Smooth muscle cell (in vitro differentiated cells): ENCODE measurements at regions not wholly inside any gene's neighbourhood (a gene's known extent, or its start where the extent isn't known, plus 50 kb on each side); places are given as distances from the start of the nearest gene placed in this dataset.

Experiments
- DNase-seq: peaks from one replicate; lab custom pipeline; 2025; ENCODE audit not compliant: unreplicated experiment; lab: John Stamatoyannopoulos, UW
- H2AFZ ChIP-seq: fragments of 200-600 bp; sonication (generic); 2 replicates; pipeline ENCODE4 v1.6.0; 2016; ENCODE audit warnings: antibody characterized with exemption, low read depth, mild to moderate bottlenecking
- H3F3A ChIP-seq: fragments of 200-600 bp; sonication (generic); 2 replicates; pipeline ENCODE4 v1.6.0; 2017; ENCODE audit warnings: antibody characterized with exemption, low read depth
- H3K27ac ChIP-seq: fragments of 200-600 bp; sonication (generic); 2 replicates; pipeline ENCODE4 v1.5.1; 2016; ENCODE audit warnings: low read depth, mild to moderate bottlenecking
- H3K27me3 ChIP-seq: fragments of 200-600 bp; sonication (generic); 2 replicates; pipeline ENCODE4 v1.6.1; 2016; ENCODE audit warnings: low read depth, mild to moderate bottlenecking
- H3K36me3 ChIP-seq: fragments of 200-600 bp; sonication (generic); 2 replicates; pipeline ENCODE4 v1.5.1; 2016; ENCODE audit warnings: low read depth
- H3K4me1 ChIP-seq: fragments of 200-600 bp; sonication (generic); 2 replicates; pipeline ENCODE4 v1.5.1; 2016; ENCODE audit warnings: low read depth
- H3K4me2 ChIP-seq: fragments of 200-600 bp; sonication (generic); 2 replicates; pipeline ENCODE4 v1.6.0; 2016; ENCODE audit warnings: mild to moderate bottlenecking
- H3K4me3 ChIP-seq: fragments of 200-600 bp; sonication (generic); 2 replicates; pipeline ENCODE4 v1.5.1; 2016; ENCODE audit warnings: mild to moderate bottlenecking
- H3K79me2 ChIP-seq: fragments of 200-600 bp; sonication (generic); 2 replicates; pipeline ENCODE4 v1.6.0; 2016; ENCODE audit warnings: low read depth, mild to moderate bottlenecking
- H3K9ac ChIP-seq: fragments of 200-600 bp; sonication (generic); 2 replicates; pipeline ENCODE4 v1.6.0; 2016; ENCODE audit warnings: low read depth
- H3K9me3 ChIP-seq: fragments of 200-600 bp; sonication (generic); replicated peaks from 2 replicates; pipeline ENCODE4 v1.5.1; 2016; ENCODE audit warnings: low read depth
- H4K20me1 ChIP-seq: fragments of 200-600 bp; sonication (generic); 2 replicates; pipeline ENCODE4 v1.6.0; 2016; ENCODE audit warnings: low read depth
- WGBS: methylation state at CpG from one replicate; pipeline ENCODE4 v1.1.7; 2016; ENCODE audit warnings: low lambda C conversion rate; 5-methylcytosine and 5-hydroxymethylcytosine counted together
- TF ChIP-seq, protein P1 (sequence below): fragments of 200-600 bp; sonication (generic); IDR thresholded peaks from 2 replicates; pipeline ENCODE4 v1.5.1; 2017; ENCODE audit warnings: borderline replicate concordance, mild to moderate bottlenecking, antibody characterized with exemption; ENCODE audit not compliant: insufficient read depth, poor library complexity, severe bottlenecking

DNA sequence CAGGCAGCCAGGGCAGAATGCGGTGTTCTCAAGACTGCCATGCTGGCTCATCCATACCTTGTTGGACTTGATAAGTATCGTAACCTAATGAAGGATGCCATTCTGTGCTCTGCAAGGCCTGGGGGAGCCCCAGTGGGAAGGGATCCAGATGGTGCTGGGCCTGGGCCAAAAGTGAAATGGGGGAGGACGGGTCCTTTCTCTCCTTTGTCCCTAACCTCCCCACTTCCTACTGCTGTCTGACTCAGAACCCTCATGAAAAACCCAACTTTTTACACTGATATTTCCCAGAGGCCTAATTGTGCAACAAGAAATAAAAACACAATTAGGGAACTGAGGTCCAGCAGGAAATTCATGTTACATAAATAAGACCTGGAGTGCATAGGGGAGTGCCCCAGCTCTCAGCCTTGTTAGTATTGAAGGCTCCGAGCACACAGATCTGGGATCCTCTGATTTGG lies 193.7 kb upstream of the SVIL start:
- 84% methylated on average over 4 of the region's 4 CpGs for WGBS
- Histone ChIP-seq H3K4me1 (no peaks in the 10 kb centered on the region), H3K4me3 (no peak overlapping the region), H2AFZ (no peak overlapping the region), H3K9ac (no peak overlapping the region), H4K20me1 (no peaks in the 10 kb centered on the region), H3K27ac (no peak overlapping the region), H3K4me2 (no peak overlapping the region), H3K9me3 (no peaks in the 10 kb centered on the region), H3K27me3 (no peaks in the 10 kb centered on the region), H3K36me3 (no peaks in the 10 kb centered on the region), H3K79me2 (no peaks in the 10 kb centered on the region), H3F3A (no peaks in the 10 kb centered on the region)
- TF ChIP-seq, protein P1, sequence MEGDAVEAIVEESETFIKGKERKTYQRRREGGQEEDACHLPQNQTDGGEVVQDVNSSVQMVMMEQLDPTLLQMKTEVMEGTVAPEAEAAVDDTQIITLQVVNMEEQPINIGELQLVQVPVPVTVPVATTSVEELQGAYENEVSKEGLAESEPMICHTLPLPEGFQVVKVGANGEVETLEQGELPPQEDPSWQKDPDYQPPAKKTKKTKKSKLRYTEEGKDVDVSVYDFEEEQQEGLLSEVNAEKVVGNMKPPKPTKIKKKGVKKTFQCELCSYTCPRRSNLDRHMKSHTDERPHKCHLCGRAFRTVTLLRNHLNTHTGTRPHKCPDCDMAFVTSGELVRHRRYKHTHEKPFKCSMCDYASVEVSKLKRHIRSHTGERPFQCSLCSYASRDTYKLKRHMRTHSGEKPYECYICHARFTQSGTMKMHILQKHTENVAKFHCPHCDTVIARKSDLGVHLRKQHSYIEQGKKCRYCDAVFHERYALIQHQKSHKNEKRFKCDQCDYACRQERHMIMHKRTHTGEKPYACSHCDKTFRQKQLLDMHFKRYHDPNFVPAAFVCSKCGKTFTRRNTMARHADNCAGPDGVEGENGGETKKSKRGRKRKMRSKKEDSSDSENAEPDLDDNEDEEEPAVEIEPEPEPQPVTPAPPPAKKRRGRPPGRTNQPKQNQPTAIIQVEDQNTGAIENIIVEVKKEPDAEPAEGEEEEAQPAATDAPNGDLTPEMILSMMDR, result no peak
- no peak for DNase-seq

DNA sequence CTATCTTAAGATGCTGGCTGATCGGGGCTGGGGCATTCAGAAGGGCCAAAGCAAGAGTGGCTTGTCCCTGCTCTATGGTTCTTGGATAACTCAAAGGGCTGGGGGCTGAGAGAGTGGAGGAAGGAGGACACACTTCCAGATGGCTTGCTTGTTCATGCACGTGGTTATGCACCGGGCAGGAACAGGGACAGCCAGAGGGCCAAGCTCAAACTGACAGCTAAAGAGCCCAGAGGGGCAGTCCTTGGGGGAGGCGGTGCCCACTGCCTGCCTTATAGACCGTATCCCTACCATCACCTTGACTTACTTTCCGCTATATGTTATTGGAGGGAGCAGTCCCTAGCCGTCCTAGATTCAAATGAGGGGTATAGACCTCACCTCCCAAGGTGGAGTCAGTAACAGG lies 192.7 kb upstream of the SVIL start:
- TF ChIP-seq, protein P1, result no peak
- Histone ChIP-seq H3K79me2 (no peaks in the 10 kb centered on the region), H3F3A (no peaks in the 10 kb centered on the region), H3K27me3 (no peaks in the 10 kb centered on the region), H3K4me3 (no peak overlapping the region), H3K27ac (no peak overlapping the region), H3K4me2 (no peak overlapping the region), H4K20me1 (no peaks in the 10 kb centered on the region), H3K9ac (no peak overlapping the region), H3K4me1 (no peaks in the 10 kb centered on the region), H3K9me3 (no peaks in the 10 kb centered on the region), H3K36me3 (no peaks in the 10 kb centered on the region), H2AFZ (no peak overlapping the region)
- DNase-seq, result no peak
- WGBS, result 96% methylated on average over 7 of the region's 7 CpGs

DNA sequence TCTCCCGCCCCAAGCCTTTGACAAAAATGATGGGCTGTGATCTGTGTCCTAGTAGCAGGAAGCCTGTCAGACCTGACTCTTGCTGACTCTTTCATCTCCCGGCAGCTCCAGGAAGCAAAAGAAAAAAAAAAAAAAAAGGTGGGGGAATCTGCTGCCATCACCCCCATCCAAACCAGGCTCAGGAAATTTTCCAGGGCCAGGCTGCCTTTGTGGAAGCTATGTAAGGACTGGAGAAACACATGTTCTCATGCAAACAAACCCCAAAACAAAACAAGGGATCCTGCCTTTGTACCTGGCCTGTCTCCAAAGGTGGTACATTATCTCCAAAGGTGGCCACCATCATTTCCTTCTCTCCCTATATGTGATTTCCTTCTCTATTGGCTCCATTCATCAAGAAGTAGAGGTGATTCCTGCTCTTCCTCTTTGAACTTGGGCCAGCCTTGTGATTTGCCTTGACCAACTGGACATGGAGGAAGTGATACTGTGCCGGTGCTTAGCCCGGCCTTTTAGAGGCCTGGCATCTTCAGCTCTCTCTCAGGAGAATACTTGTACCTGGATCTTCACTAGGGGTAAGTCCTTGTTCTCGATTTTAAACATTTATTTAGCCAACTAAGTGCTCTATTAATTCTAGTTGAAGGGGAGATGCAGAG lies 192.2 kb upstream of the SVIL start:
- Histone ChIP-seq H3K4me1 (no peaks in the 10 kb centered on the region), H2AFZ (no peak overlapping the region), H3K4me2 (no peak overlapping the region), H3K79me2 (no peaks in the 10 kb centered on the region), H3K9me3 (no peaks in the 10 kb centered on the region), H3K4me3 (no peak overlapping the region), H3F3A (no peaks in the 10 kb centered on the region), H3K27me3 (no peaks in the 10 kb centered on the region), H3K27ac (no peak overlapping the region), H4K20me1 (no peaks in the 10 kb centered on the region), H3K9ac (no peak overlapping the region), H3K36me3 (no peaks in the 10 kb centered on the region)
- DNase-seq, result no peak
- TF ChIP-seq, protein P1, result no peak
- WGBS, result 83% methylated on average over 5 of the region's 5 CpGs

DNA sequence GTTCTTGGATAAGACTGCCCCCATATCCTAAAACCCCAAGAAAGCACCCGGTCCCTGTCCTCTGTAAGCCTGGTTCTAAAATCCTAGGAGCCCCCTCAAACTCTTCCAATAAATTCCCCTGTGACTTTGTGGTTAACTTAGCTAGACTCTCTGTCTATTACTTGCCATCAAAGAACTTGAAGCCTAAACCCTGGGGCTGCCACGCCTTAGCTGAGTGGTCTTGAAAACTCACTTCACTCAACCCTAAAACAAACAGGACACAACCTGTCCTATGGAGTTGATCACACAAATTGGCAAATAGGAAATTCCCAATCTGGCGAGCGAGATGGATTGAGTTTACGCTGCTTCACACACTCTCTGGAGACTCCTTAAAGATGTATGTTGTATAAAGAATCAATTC lies 191.4 kb upstream of the SVIL start:
- H4K20me1 ChIP-seq, result no peaks in the 10 kb centered on the region
- H2AFZ ChIP-seq, result no peak overlapping the region
- H3K4me2 ChIP-seq, result no peak overlapping the region
- no peaks in the 10 kb centered on the region for H3F3A ChIP-seq
- WGBS, result 87% methylated on average over 5 of the region's 5 CpGs
- H3K9ac ChIP-seq, result no peak overlapping the region
- H3K79me2 ChIP-seq, result no peaks in the 10 kb centered on the region
- TF ChIP-seq, protein P1, result no peak
- H3K36me3 ChIP-seq, result no peaks in the 10 kb centered on the region
- H3K27me3 ChIP-seq, result no peaks in the 10 kb centered on the region
- H3K4me1 ChIP-seq, result no peaks in the 10 kb centered on the region
- DNase-seq, result no peak
- no peak overlapping the region for H3K4me3 ChIP-seq
- H3K27ac ChIP-seq, result no peak overlapping the region
- no peaks in the 10 kb centered on the region for H3K9me3 ChIP-seq
